Smooth muscle cell (in vitro differentiated cells): ENCODE measurements at regions not wholly inside any gene's neighbourhood (a gene's known extent, or its start where the extent isn't known, plus 50 kb on each side); places are given as distances from the start of the nearest gene placed in this dataset.

ENCODE experiments used
- DNase-seq: peaks from one replicate; lab custom pipeline; 2025; ENCODE audit not compliant: unreplicated experiment; lab: John Stamatoyannopoulos, UW
- H2AFZ ChIP-seq: fragments of 200-600 bp; sonication (generic); 2 replicates; pipeline ENCODE4 v1.6.0; 2016; ENCODE audit warnings: antibody characterized with exemption, low read depth, mild to moderate bottlenecking
- H3F3A ChIP-seq: fragments of 200-600 bp; sonication (generic); 2 replicates; pipeline ENCODE4 v1.6.0; 2017; ENCODE audit warnings: antibody characterized with exemption, low read depth
- H3K27ac ChIP-seq: fragments of 200-600 bp; sonication (generic); 2 replicates; pipeline ENCODE4 v1.5.1; 2016; ENCODE audit warnings: low read depth, mild to moderate bottlenecking
- H3K27me3 ChIP-seq: fragments of 200-600 bp; sonication (generic); 2 replicates; pipeline ENCODE4 v1.6.1; 2016; ENCODE audit warnings: low read depth, mild to moderate bottlenecking
- H3K36me3 ChIP-seq: fragments of 200-600 bp; sonication (generic); 2 replicates; pipeline ENCODE4 v1.5.1; 2016; ENCODE audit warnings: low read depth
- H3K4me1 ChIP-seq: fragments of 200-600 bp; sonication (generic); 2 replicates; pipeline ENCODE4 v1.5.1; 2016; ENCODE audit warnings: low read depth
- H3K4me2 ChIP-seq: fragments of 200-600 bp; sonication (generic); 2 replicates; pipeline ENCODE4 v1.6.0; 2016; ENCODE audit warnings: mild to moderate bottlenecking
- H3K4me3 ChIP-seq: fragments of 200-600 bp; sonication (generic); 2 replicates; pipeline ENCODE4 v1.5.1; 2016; ENCODE audit warnings: mild to moderate bottlenecking
- H3K79me2 ChIP-seq: fragments of 200-600 bp; sonication (generic); 2 replicates; pipeline ENCODE4 v1.6.0; 2016; ENCODE audit warnings: low read depth, mild to moderate bottlenecking
- H3K9ac ChIP-seq: fragments of 200-600 bp; sonication (generic); 2 replicates; pipeline ENCODE4 v1.6.0; 2016; ENCODE audit warnings: low read depth
- H3K9me3 ChIP-seq: fragments of 200-600 bp; sonication (generic); replicated peaks from 2 replicates; pipeline ENCODE4 v1.5.1; 2016; ENCODE audit warnings: low read depth
- H4K20me1 ChIP-seq: fragments of 200-600 bp; sonication (generic); 2 replicates; pipeline ENCODE4 v1.6.0; 2016; ENCODE audit warnings: low read depth
- CTCF ChIP-seq: fragments of 200-600 bp; sonication (generic); IDR thresholded peaks from 2 replicates; pipeline ENCODE4 v1.5.1; 2017; ENCODE audit warnings: borderline replicate concordance, mild to moderate bottlenecking, antibody characterized with exemption; ENCODE audit not compliant: insufficient read depth, poor library complexity, severe bottlenecking
- WGBS: methylation state at CpG from one replicate; pipeline ENCODE4 v1.1.7; 2016; ENCODE audit warnings: low lambda C conversion rate; 5-methylcytosine and 5-hydroxymethylcytosine counted together

- TF ChIP-seq CTCF, result no peak
- no peak overlapping the region for H3K27ac ChIP-seq
- no peaks in the 10 kb centered on the region for H3K79me2 ChIP-seq
- H4K20me1 ChIP-seq, result no peaks in the 10 kb centered on the region
- no peak for DNase-seq
- 73% methylated on average over 3 of the region's 3 CpGs for WGBS
- no peak overlapping the region for H3K4me3 ChIP-seq
- no peak overlapping the region for H3K4me2 ChIP-seq
- H3F3A ChIP-seq, result no peaks in the 10 kb centered on the region
- no peaks in the 10 kb centered on the region for H3K27me3 ChIP-seq
- no peaks in the 10 kb centered on the region for H3K9me3 ChIP-seq
- H3K36me3 ChIP-seq, result no peaks in the 10 kb centered on the region
- no peak overlapping the region for H3K9ac ChIP-seq
- no peak overlapping the region for H2AFZ ChIP-seq
- H3K4me1 ChIP-seq, result no peaks in the 10 kb centered on the region
Observed at GRCh38 chr4:16382571-16382970, 156.3 kb upstream of the TAPT1 start.

DNA sequence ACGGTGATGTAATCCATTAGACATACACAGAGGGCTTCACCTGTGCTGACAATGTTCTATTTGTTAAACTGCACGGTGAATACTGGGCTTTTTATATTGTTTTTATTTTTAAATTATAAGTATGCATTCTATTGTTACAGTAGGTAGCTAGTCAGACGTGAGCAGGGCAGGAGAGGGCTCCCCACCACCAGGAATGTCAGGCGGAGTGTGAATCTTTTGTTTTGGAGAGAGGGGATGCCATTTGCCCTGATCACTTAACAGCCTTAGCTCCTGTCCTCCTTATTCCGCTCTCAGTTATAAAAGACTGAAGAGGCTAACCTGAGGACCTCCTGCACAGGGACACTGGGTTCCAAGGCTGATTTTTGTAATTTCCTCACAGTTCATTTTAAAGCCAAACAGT, 151.6 kb upstream of the TAPT1 start:
- H3K36me3 ChIP-seq, result no peaks in the 10 kb centered on the region
- H3K79me2 ChIP-seq, result no peaks in the 10 kb centered on the region
- no peaks in the 10 kb centered on the region for H3K27me3 ChIP-seq
- H3K4me3 ChIP-seq, result no peak overlapping the region
- no peak for DNase-seq
- H3F3A ChIP-seq, result no peaks in the 10 kb centered on the region
- TF ChIP-seq CTCF, result no peak
- no peaks in the 10 kb centered on the region for H3K4me1 ChIP-seq
- no peak overlapping the region for H3K27ac ChIP-seq
- no peak overlapping the region for H3K4me2 ChIP-seq
- 74% methylated on average over 5 of the region's 5 CpGs for WGBS
- H4K20me1 ChIP-seq, result no peaks in the 10 kb centered on the region
- H3K9ac ChIP-seq, result no peak overlapping the region
- H2AFZ ChIP-seq, result no peak overlapping the region
- H3K9me3 ChIP-seq, result no peaks in the 10 kb centered on the region

DNA sequence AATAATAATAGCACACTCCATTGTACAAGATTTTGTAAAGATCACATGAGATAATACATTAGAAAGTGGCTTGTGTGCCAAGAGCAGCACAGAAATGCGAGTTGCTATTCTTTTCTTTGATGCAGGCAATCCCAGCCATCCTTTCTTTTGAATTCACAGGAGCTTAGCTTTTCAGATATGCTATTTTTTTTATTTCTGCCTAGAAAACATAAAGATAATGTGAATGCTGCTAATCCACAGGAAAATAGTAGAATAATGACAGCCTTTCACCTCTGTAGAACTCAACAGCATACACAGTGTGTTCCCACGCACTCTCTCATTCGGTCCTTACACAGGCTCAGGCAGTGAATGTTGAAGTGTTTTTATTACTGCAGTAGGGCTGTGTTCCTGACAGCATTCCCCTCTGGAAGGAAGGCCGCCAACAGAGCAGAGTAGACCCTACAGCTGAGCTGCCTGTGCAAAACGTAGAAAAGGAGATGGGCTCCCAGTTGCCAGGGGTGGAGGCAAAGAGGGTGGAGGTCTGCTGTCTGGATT, 138.8 kb upstream of the TAPT1 start:
- H3K9ac ChIP-seq, result no peak overlapping the region
- no peak for DNase-seq
- no peaks in the 10 kb centered on the region for H4K20me1 ChIP-seq
- no peaks in the 10 kb centered on the region for H3K4me1 ChIP-seq
- WGBS, result 84% methylated on average over 5 of the region's 5 CpGs
- no peak for TF ChIP-seq CTCF
- H3K9me3 ChIP-seq, result no peaks in the 10 kb centered on the region
- H3K4me2 ChIP-seq, result no peak overlapping the region
- H2AFZ ChIP-seq, result no peak overlapping the region
- H3K27ac ChIP-seq, result no peak overlapping the region
- no peaks in the 10 kb centered on the region for H3F3A ChIP-seq
- no peaks in the 10 kb centered on the region for H3K27me3 ChIP-seq
- no peaks in the 10 kb centered on the region for H3K36me3 ChIP-seq
- no peak overlapping the region for H3K4me3 ChIP-seq
- H3K79me2 ChIP-seq, result no peaks in the 10 kb centered on the region

- no peak for DNase-seq
- no peaks in the 10 kb centered on the region for H3K9me3 ChIP-seq
- TF ChIP-seq CTCF, result no peak
- no peaks in the 10 kb centered on the region for H3K79me2 ChIP-seq
- WGBS, result 93% methylated on average over 35 of the region's 36 CpGs
- H3K4me3 ChIP-seq, result no peak overlapping the region
- no peak overlapping the region for H3K4me2 ChIP-seq
- no peaks in the 10 kb centered on the region for H3K4me1 ChIP-seq
- no peak overlapping the region for H2AFZ ChIP-seq
- H3K36me3 ChIP-seq, result no peaks in the 10 kb centered on the region
- no peaks in the 10 kb centered on the region for H4K20me1 ChIP-seq
- H3K27me3 ChIP-seq, result no peaks in the 10 kb centered on the region
- H3K27ac ChIP-seq, result no peak overlapping the region
- no peaks in the 10 kb centered on the region for H3F3A ChIP-seq
- H3K9ac ChIP-seq, result no peak overlapping the region
Observed at GRCh38 chr4:16360694-16361262, 134.5 kb upstream of the TAPT1 start.
